Suppressor macrophage (primary cell): ENCODE measurements at regions not wholly inside any gene's neighbourhood (a gene's known extent, or its start where the extent isn't known, plus 50 kb on each side); places are given as distances from the start of the nearest gene placed in this dataset.
"Not testable (repeated sequence)": the region's sequence is repeated elsewhere in the genome, so short reads cannot be mapped to it uniquely, and the experiment has no call there.

Source experiments
- DNase-seq, 4 experiments: peaks; one replicate each; pipeline ENCODE4 v3.0.0-alpha.2; 2020 to 2022

- no peak for DNase-seq
Observed at GRCh38 chr3:134704133-134704532, 53.3 kb upstream of the KY start.

- no peak for DNase-seq
Observed at GRCh38 chr3:134704556-134704955, 53.7 kb upstream of the KY start.

- DNase-seq, result no peak
Observed at GRCh38 chr3:134707908-134708597, 57.2 kb upstream of the KY start.

GRCh38 chr3:134708671-134709070 is 57.8 kb upstream of the KY start:
- DNase-seq, result no peak

- DNase-seq, result no peak
Observed at GRCh38 chr3:134709076-134709475, 58.3 kb upstream of the KY start.

- no peak for DNase-seq
Observed at GRCh38 chr3:134709561-134710312, 58.9 kb upstream of the KY start.

GRCh38 chr3:134710313-134710680 is 59.5 kb upstream of the KY start:
- DNase-seq, result no peak

GRCh38 chr3:134711284-134711683 is 60.5 kb upstream of the KY start:
- no peak for DNase-seq

GRCh38 chr3:134713671-134714070 is 62.8 kb upstream of the KY start:
- DNase-seq, result peak in 1 of 4 experiments; percentile 8

GRCh38 chr3:134718726-134719125 is 67.9 kb upstream of the KY start:
- no peak for DNase-seq

- DNase-seq, result peak in 2 of 4 experiments; percentile 42 to 54
Observed at GRCh38 chr3:134721214-134721613, 70.4 kb upstream of the KY start.

GRCh38 chr3:134722969-134723368 is 72.1 kb upstream of the EPHB1 start:
- no peak for DNase-seq

GRCh38 chr3:134729649-134730048 is 65.4 kb upstream of the EPHB1 start:
- no peak for DNase-seq

- DNase-seq, result no peak
Observed at GRCh38 chr3:134737516-134737915, 57.5 kb upstream of the EPHB1 start.

GRCh38 chr3:134740077-134740476 is 55.0 kb upstream of the EPHB1 start:
- DNase-seq, result not testable (repeated sequence)

GRCh38 chr3:134742202-134742601 is 52.9 kb upstream of the EPHB1 start:
- DNase-seq, result no peak

GRCh38 chr3:134743006-134743405 is 52.1 kb upstream of the EPHB1 start:
- DNase-seq, result no peak
